Upper lobe of left lung (tissue), 6 donors: ENCODE measurements at regions not wholly inside any gene's neighbourhood (a gene's known extent, or its start where the extent isn't known, plus 50 kb on each side); places are given as distances from the start of the nearest gene placed in this dataset.

Source experiments
- ATAC-seq, 2 donors: fragments of 200-7000 bp; cut with Tn5 transposase; one replicate each; pipeline ENCODE4 v1.9.1; 2022; ENCODE audit warnings: mild to moderate bottlenecking in 2 of 2, moderate library complexity in 2 of 2; ENCODE audit not compliant: low FRiP score in 2 of 2
- DNase-seq, 2 donors: peaks; one replicate each; pipeline ENCODE4 v3.0.0-alpha.2; 2019 to 2020
- H3K27ac ChIP-seq, 4 donors: fragments of 200-600 bp; sonication (generic); one replicate each; pipeline ENCODE4 v1.5.1; 2016 to 2019
- H3K27me3 ChIP-seq, 4 donors: fragments of 200-600 bp; sonication (generic); one replicate each; pipeline ENCODE4 v1.5.1; 2017 to 2019
- H3K36me3 ChIP-seq, 4 donors: fragments of 200-600 bp; sonication (generic); one replicate each; pipeline ENCODE4 v1.5.1; 2016 to 2019
- H3K4me1 ChIP-seq, 4 donors: fragments of 200-600 bp; sonication (generic); one replicate each; pipeline ENCODE4 v1.5.1; 2018 to 2019
- H3K4me3 ChIP-seq, 4 donors: fragments of 200-600 bp; sonication (generic); one replicate each; pipeline ENCODE4 v1.5.1; 2017 to 2019; ENCODE audit warnings: mild to moderate bottlenecking in 2 of 4, moderate library complexity in 1 of 4
- H3K9me3 ChIP-seq, 4 donors: fragments of 200-600 bp; sonication (generic); one replicate each; pipeline ENCODE4 v1.5.1; 2018 to 2019
- CTCF ChIP-seq, 6 experiments: fragments of 450-650 bp in 4 of 6; fragments of 200-600 bp in 2 of 6; sonication (generic) in 2 of 6; IDR thresholded peaks; one replicate each; pipeline ENCODE4 v1.5.1; 2016 to 2019; ENCODE audit warnings: antibody characterized with exemption in 6 of 6
- EP300 ChIP-seq, 4 donors: sonication (generic); formaldehyde crosslinking; IDR thresholded peaks; one replicate each; pipeline ENCODE4 v1.5.1; 2017; ENCODE audit warnings: antibody characterized with exemption in 4 of 4, control low read depth in 2 of 4
- POLR2A ChIP-seq, 4 donors: fragments of 450-650 bp; IDR thresholded peaks; one replicate each; pipeline ENCODE4 v1.5.1; 2016 to 2017; ENCODE audit warnings: antibody characterized with exemption in 4 of 4, mild to moderate bottlenecking in 2 of 4
- POLR2AphosphoS5 ChIP-seq, 2 donors: sonication (generic); formaldehyde crosslinking; IDR thresholded peaks; one replicate each; pipeline ENCODE4 v1.5.1; 2017; ENCODE audit warnings: antibody characterized with exemption in 2 of 2
- WGBS, 2 donors: methylation state at CpG; one replicate each; pipeline ENCODE4 v1.1.5; 2017 to 2018; 5-methylcytosine and 5-hydroxymethylcytosine counted together
- donor health status: DM: no; HTN: no; CAD: no; lungs with moderate emphysema.
- donor health status: DM: no; HTN: yes; CAD: no; lungs with severe emphysema.

DNA sequence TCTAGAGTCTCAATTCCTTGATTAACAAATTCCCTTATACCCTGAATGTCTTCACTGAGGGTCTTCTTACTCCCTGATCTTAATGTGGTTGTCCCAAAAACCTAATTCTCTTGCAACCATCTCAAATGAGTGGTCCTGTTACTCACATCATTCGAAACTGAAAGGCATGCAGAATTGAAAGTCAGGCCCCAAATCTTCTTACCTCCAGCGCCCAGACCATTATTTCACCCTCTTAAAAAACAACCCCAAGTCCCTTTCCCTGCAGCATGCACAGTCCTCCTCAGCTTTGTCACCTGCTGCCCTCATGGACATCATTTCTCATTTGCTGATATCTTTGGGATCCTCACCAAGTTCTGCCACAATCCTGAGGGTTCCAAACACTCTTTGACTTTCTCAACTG lies 230.1 kb downstream of the SEC16B start:
- TF ChIP-seq EP300 (IDR thresholded peaks at IDR 0.05): no peak
- no peak for TF ChIP-seq POLR2A (IDR thresholded peaks at IDR 0.05)
- no peak for TF ChIP-seq CTCF (IDR thresholded peaks at IDR 0.05)
- TF ChIP-seq POLR2AphosphoS5 (IDR thresholded peaks at IDR 0.05): no peak
- H3K4me1 ChIP-seq: no peaks in the 10 kb centered on the region
- ATAC-seq (no peak), DNase-seq (no peak)
- no peak overlapping the region for H3K4me3 ChIP-seq
- no peak overlapping the region for H3K27ac ChIP-seq
- H3K27me3 ChIP-seq: no peaks in the 10 kb centered on the region
- no peaks in the 10 kb centered on the region for H3K9me3 ChIP-seq
- 88 to 89% methylated on average over 2 of the region's 2 CpGs for WGBS, 2 donors
- no peaks in the 10 kb centered on the region for H3K36me3 ChIP-seq

DNA sequence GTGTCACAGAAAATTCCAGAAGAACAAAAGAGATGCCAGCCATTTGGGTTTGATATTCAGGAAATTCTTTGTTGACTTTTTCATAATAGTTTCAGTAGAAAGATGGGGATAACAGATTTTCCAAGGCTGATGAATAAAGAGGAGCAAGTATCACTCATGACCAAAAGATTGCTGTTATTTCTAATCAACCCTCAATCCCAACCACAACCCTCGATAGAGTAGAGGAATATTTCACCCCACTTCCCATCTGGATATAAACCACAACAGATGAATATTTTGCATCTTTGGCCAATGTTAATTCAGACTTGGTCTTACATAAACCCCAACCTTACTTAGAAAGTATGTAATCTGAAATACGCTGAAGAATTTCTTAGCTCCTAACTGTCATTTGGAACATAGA lies 232.4 kb downstream of the SEC16B start:
- H3K4me1 ChIP-seq: no peaks in the 10 kb centered on the region
- TF ChIP-seq CTCF (IDR thresholded peaks at IDR 0.05) (no peak), EP300 (IDR thresholded peaks at IDR 0.05) (no peak), POLR2A (IDR thresholded peaks at IDR 0.05) (no peak), POLR2AphosphoS5 (IDR thresholded peaks at IDR 0.05) (no peak)
- no peaks in the 10 kb centered on the region for H3K36me3 ChIP-seq
- H3K27me3 ChIP-seq: no peaks in the 10 kb centered on the region
- no peak for ATAC-seq
- no peak overlapping the region for H3K4me3 ChIP-seq
- no peak overlapping the region for H3K27ac ChIP-seq
- 80 to 92% methylated on average over 2 of the region's 2 CpGs for WGBS, 2 donors
- DNase-seq: no peak
- H3K9me3 ChIP-seq: no peaks in the 10 kb centered on the region

GRCh38 chr1:177732178-177732577 lies 237.7 kb downstream of the SEC16B start:
- no peaks in the 10 kb centered on the region for H3K9me3 ChIP-seq
- no peaks in the 10 kb centered on the region for H3K27me3 ChIP-seq
- ATAC-seq (no peak), DNase-seq (no peak)
- TF ChIP-seq POLR2AphosphoS5 (IDR thresholded peaks at IDR 0.05): no peak
- TF ChIP-seq EP300 (IDR thresholded peaks at IDR 0.05): no peak
- no peak for TF ChIP-seq POLR2A (IDR thresholded peaks at IDR 0.05)
- no peak for TF ChIP-seq CTCF (IDR thresholded peaks at IDR 0.05)
- WGBS, 2 donors: 56 to 60% methylated on average over 7 of the region's 7 CpGs
- no peak overlapping the region for H3K27ac ChIP-seq
- no peak overlapping the region for H3K4me3 ChIP-seq
- no peaks in the 10 kb centered on the region for H3K36me3 ChIP-seq
- no peaks in the 10 kb centered on the region for H3K4me1 ChIP-seq

DNA sequence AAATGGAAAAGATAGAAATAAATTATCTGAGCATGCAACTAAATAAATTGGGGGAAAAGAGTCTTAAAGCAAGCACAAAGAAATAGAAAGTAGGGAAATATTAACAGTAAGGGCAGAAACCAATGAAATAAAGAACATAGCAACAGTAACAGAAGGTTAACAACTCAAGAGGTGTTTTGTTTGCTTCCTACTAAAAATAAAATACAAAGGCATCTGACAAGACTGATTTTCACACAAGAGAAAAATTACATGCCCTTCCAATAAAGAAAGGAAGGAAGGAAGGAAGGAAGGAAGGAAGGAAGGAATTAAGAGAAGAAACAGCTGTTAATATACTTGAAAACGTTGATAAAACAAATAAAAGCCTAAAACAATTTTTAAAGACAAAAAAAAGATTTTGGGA lies 240.2 kb downstream of the SEC16B start:
- Histone ChIP-seq H3K4me3 (no peak overlapping the region), H3K27me3 (no peaks in the 10 kb centered on the region), H3K36me3 (no peaks in the 10 kb centered on the region), H3K4me1 (no peaks in the 10 kb centered on the region), H3K9me3 (peaks cover 0 to 4% (median 0%) of the 10 kb centered on the region in 4 donors), H3K27ac (no peak overlapping the region)
- ATAC-seq (no peak), DNase-seq (no peak)
- WGBS, 2 donors: 4 to 6% methylated on average over 1 of the region's 1 CpG
- TF ChIP-seq POLR2AphosphoS5 (IDR thresholded peaks at IDR 0.05): no peak
- TF ChIP-seq POLR2A (IDR thresholded peaks at IDR 0.05): no peak
- no peak for TF ChIP-seq EP300 (IDR thresholded peaks at IDR 0.05)
- no peak for TF ChIP-seq CTCF (IDR thresholded peaks at IDR 0.05)

DNA sequence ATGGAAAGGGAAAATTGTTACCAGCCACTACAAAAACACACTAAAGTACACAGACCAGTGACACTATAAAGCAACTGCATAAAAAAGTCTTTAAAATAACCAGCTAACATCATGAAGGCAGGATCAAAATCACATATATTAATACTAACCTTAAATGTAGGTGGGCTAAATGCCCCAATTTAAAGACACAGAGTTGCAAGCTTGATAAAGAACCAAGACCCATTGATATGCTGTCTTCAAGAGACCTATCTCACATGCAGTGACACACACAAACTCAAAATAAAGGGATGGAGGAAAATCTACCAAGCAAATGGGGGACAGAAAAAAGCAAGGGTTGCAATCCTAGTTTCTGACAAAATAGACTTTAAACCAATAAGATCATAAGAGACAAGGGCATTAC lies 246.3 kb downstream of the SEC16B start:
- Histone ChIP-seq H3K4me3 (no peak overlapping the region), H3K36me3 (no peaks in the 10 kb centered on the region), H3K9me3 (peaks cover 9 to 17% (median 11%) of the 10 kb centered on the region in 4 donors), H3K27me3 (no peaks in the 10 kb centered on the region), H3K27ac (no peak overlapping the region), H3K4me1 (no peaks in the 10 kb centered on the region)
- DNase-seq (no peak), ATAC-seq (no peak)
- TF ChIP-seq CTCF (IDR thresholded peaks at IDR 0.05) (no peak), EP300 (IDR thresholded peaks at IDR 0.05) (no peak), POLR2A (IDR thresholded peaks at IDR 0.05) (no peak), POLR2AphosphoS5 (IDR thresholded peaks at IDR 0.05) (no peak)
